WERI-Rb-1 (cell line): ENCODE measurements at regions not wholly inside any gene's neighbourhood (a gene's known extent, or its start where the extent isn't known, plus 50 kb on each side); places are given as distances from the start of the nearest gene placed in this dataset.

Experiments used
- DNase-seq: peaks from one replicate; pipeline ENCODE4 v3.0.0-alpha.2; 2020
- H3K27ac ChIP-seq: fragments of 250-450 bp; sonication (Bioruptor Pico); 2 replicates; pipeline ENCODE4 v1.5.1; 2020; ENCODE audit warnings: mild to moderate bottlenecking, moderate library complexity
- H3K27me3 ChIP-seq: fragments of 250-450 bp; sonication (Bioruptor Pico); 2 replicates; pipeline ENCODE4 v1.5.1; 2021; ENCODE audit warnings: mild to moderate bottlenecking, low read depth, moderate library complexity; ENCODE audit not compliant: insufficient read depth, severe bottlenecking
- H3K36me3 ChIP-seq: fragments of 250-450 bp; sonication (Bioruptor Pico); 2 replicates; pipeline ENCODE4 v1.5.1; 2020; ENCODE audit warnings: mild to moderate bottlenecking, moderate library complexity
- H3K4me3 ChIP-seq: 2 replicates; pipeline ENCODE4 v1.5.1; 2011; ENCODE audit warnings: low read depth, mild to moderate bottlenecking, control low read depth, low read length
- H3K9me3 ChIP-seq: fragments of 250-450 bp; sonication (Bioruptor Pico); 2 replicates; pipeline ENCODE4 v1.5.1; 2021; ENCODE audit warnings: mild to moderate bottlenecking, moderate library complexity; ENCODE audit not compliant: severe bottlenecking
- CTCF ChIP-seq: IDR thresholded peaks from 2 replicates; pipeline ENCODE4 v1.5.1; 2011; ENCODE audit warnings: low read depth, mild to moderate bottlenecking, control low read depth, inconsistent platforms, low read length

GRCh38 chr15:95277266-95277665, 1045.9 kb downstream of the MCTP2 start:
- Histone ChIP-seq H3K4me3 (no peak overlapping the region), H3K9me3 (no peaks in the 10 kb centered on the region), H3K27me3 (peaks cover 25% of the 10 kb centered on the region), H3K27ac (no peak overlapping the region), H3K36me3 (no peaks in the 10 kb centered on the region)
- DNase-seq, result no peak
- TF ChIP-seq CTCF, result no peak

GRCh38 chr15:95278532-95279245, 1047.3 kb downstream of the MCTP2 start:
- H3K4me3 ChIP-seq, result no peak overlapping the region
- H3K27ac ChIP-seq, result no peak overlapping the region
- TF ChIP-seq CTCF, result no peak
- H3K27me3 ChIP-seq, result peaks cover 23% of the 10 kb centered on the region
- no peak for DNase-seq
- H3K36me3 ChIP-seq, result no peaks in the 10 kb centered on the region
- H3K9me3 ChIP-seq, result no peaks in the 10 kb centered on the region

GRCh38 chr15:95279277-95280019, 1048.1 kb downstream of the MCTP2 start:
- no peaks in the 10 kb centered on the region for H3K36me3 ChIP-seq
- no peak for DNase-seq
- TF ChIP-seq CTCF, result no peak

GRCh38 chr15:95280711-95281110, 1049.3 kb downstream of the MCTP2 start:
- DNase-seq, result no peak
- H3K27me3 ChIP-seq, result peaks cover 24% of the 10 kb centered on the region
- H3K27ac ChIP-seq, result no peak overlapping the region
- H3K36me3 ChIP-seq, result no peaks in the 10 kb centered on the region
- no peaks in the 10 kb centered on the region for H3K9me3 ChIP-seq
- TF ChIP-seq CTCF, result no peak
- no peak overlapping the region for H3K4me3 ChIP-seq

More at GRCh38 chr15:95279277-95280019, 1048.1 kb downstream of the MCTP2 start:
- peaks cover 27% of the 10 kb centered on the region for H3K27me3 ChIP-seq
- H3K27ac ChIP-seq, result no peak overlapping the region
- no peak overlapping the region for H3K4me3 ChIP-seq
- H3K9me3 ChIP-seq, result no peaks in the 10 kb centered on the region

GRCh38 chr15:95281470-95281869, 1049.0 kb upstream of the NR2F2 start:
- H3K9me3 ChIP-seq, result no peaks in the 10 kb centered on the region
- no peak overlapping the region for H3K27ac ChIP-seq
- no peak for TF ChIP-seq CTCF
- peaks cover 26% of the 10 kb centered on the region for H3K27me3 ChIP-seq
- DNase-seq, result no peak
- H3K4me3 ChIP-seq, result no peak overlapping the region
- no peaks in the 10 kb centered on the region for H3K36me3 ChIP-seq
